Karpas-422 (cell line): ENCODE measurements at regions not wholly inside any gene's neighbourhood (a gene's known extent, or its start where the extent isn't known, plus 50 kb on each side); places are given as distances from the start of the nearest gene placed in this dataset.
"Not testable (repeated sequence)": the region's sequence is repeated elsewhere in the genome, so short reads cannot be mapped to it uniquely, and the experiment has no call there.

Source experiments
- DNase-seq: peaks from one replicate; pipeline ENCODE4 v3.0.0-alpha.2; 2015
- H2AFZ ChIP-seq: fragments of 200-600 bp; sonication (generic); 2 replicates; pipeline ENCODE4 v1.6.1; 2014; ENCODE audit warnings: antibody characterized with exemption, low read length, mixed read lengths
- H3K27ac ChIP-seq: fragments of 200-600 bp; sonication (generic); 2 replicates; pipeline ENCODE4 v1.5.1; 2014; ENCODE audit warnings: mild to moderate bottlenecking, low read length, moderate library complexity
- H3K27me3 ChIP-seq: fragments of 200-600 bp; sonication (generic); 2 replicates; pipeline ENCODE4 v1.6.1; 2014; ENCODE audit warnings: low read length, mixed read lengths
- H3K36me3 ChIP-seq: fragments of 200-600 bp; sonication (generic); 2 replicates; pipeline ENCODE4 v1.6.1; 2014; ENCODE audit warnings: low read length, mixed read lengths; ENCODE audit not compliant: insufficient read depth
- H3K4me1 ChIP-seq: fragments of 200-600 bp; sonication (generic); 2 replicates; pipeline ENCODE4 v1.6.1; 2014; ENCODE audit warnings: mild to moderate bottlenecking, low read length, mixed read lengths
- H3K4me2 ChIP-seq: fragments of 200-600 bp; sonication (generic); 2 replicates; pipeline ENCODE4 v1.6.1; 2014; ENCODE audit warnings: low read length, low read depth, mild to moderate bottlenecking; ENCODE audit not compliant: poor library complexity, severe bottlenecking
- H3K4me3 ChIP-seq: fragments of 200-600 bp; sonication (generic); 2 replicates; pipeline ENCODE4 v1.5.1; 2014; ENCODE audit warnings: mild to moderate bottlenecking, antibody characterized with exemption, low read length, mixed read lengths
- H3K79me2 ChIP-seq: fragments of 200-600 bp; sonication (generic); 2 replicates; pipeline ENCODE4 v1.6.1; 2014; ENCODE audit warnings: mild to moderate bottlenecking, low read length, mixed read lengths
- H3K9ac ChIP-seq: fragments of 200-600 bp; sonication (generic); 2 replicates; pipeline ENCODE4 v1.6.0; 2014; ENCODE audit warnings: low read length
- H3K9me2 ChIP-seq: fragments of 200-600 bp; sonication (generic), shearing (Covaris generic); replicated peaks from 2 replicates; pipeline ENCODE4 v1.6.0; 2014; ENCODE audit warnings: mild to moderate bottlenecking, low read length, moderate library complexity; ENCODE audit not compliant: insufficient read depth
- H3K9me3 ChIP-seq: fragments of 300-700, 200-600 bp; sonication (generic); 2 replicates; pipeline ENCODE4 v1.6.1; 2014; ENCODE audit warnings: low read length, mixed read lengths
- H4K20me1 ChIP-seq: fragments of 200-600 bp; sonication (generic); 2 replicates; pipeline ENCODE4 v1.6.1; 2014; ENCODE audit warnings: mild to moderate bottlenecking, antibody characterized with exemption, low read length, low read depth; ENCODE audit not compliant: insufficient read depth

- no peaks in the 10 kb centered on the region for H3K4me1 ChIP-seq
- H3K9ac ChIP-seq, result no peak overlapping the region
- H3K79me2 ChIP-seq, result no peaks in the 10 kb centered on the region
- H3K9me2 ChIP-seq, result no peaks in the 10 kb centered on the region
- no peaks in the 10 kb centered on the region for H3K27me3 ChIP-seq
- no peak overlapping the region for H3K4me3 ChIP-seq
- no peak overlapping the region for H3K27ac ChIP-seq
- no peaks in the 10 kb centered on the region for H3K9me3 ChIP-seq
- H4K20me1 ChIP-seq, result no peaks in the 10 kb centered on the region
- no peak overlapping the region for H2AFZ ChIP-seq
- DNase-seq, result no peak
- H3K4me2 ChIP-seq, result no peak overlapping the region
- no peaks in the 10 kb centered on the region for H3K36me3 ChIP-seq
Measured at GRCh38 chr3:75334299-75334698, 329.8 kb upstream of the FRG2C start.

GRCh38 chr3:75337226-75337900 lies 326.8 kb upstream of the FRG2C start:
- H3K9me2 ChIP-seq, result no peaks in the 10 kb centered on the region
- H3K27ac ChIP-seq, result no peak overlapping the region

GRCh38 chr3:75338342-75338741 lies 325.8 kb upstream of the FRG2C start:
- H3K4me2 ChIP-seq, result no peak overlapping the region
- H3K4me1 ChIP-seq, result no peaks in the 10 kb centered on the region
- H3K9me2 ChIP-seq, result no peaks in the 10 kb centered on the region
- no peak for DNase-seq
- no peaks in the 10 kb centered on the region for H4K20me1 ChIP-seq
- H3K9ac ChIP-seq, result no peak overlapping the region
- no peak overlapping the region for H3K4me3 ChIP-seq
- H3K79me2 ChIP-seq, result no peaks in the 10 kb centered on the region
- H3K27me3 ChIP-seq, result no peaks in the 10 kb centered on the region
- H3K27ac ChIP-seq, result no peak overlapping the region
- no peaks in the 10 kb centered on the region for H3K36me3 ChIP-seq
- H3K9me3 ChIP-seq, result no peaks in the 10 kb centered on the region
- H2AFZ ChIP-seq, result no peak overlapping the region

More at GRCh38 chr3:75337226-75337900, 326.8 kb upstream of the FRG2C start:
- Histone ChIP-seq H3K9ac (no peak overlapping the region), H3K27me3 (no peaks in the 10 kb centered on the region), H3K79me2 (no peaks in the 10 kb centered on the region), H2AFZ (no peak overlapping the region), H3K9me3 (no peaks in the 10 kb centered on the region), H3K4me2 (no peak overlapping the region), H3K4me1 (no peaks in the 10 kb centered on the region), H4K20me1 (no peaks in the 10 kb centered on the region), H3K4me3 (no peak overlapping the region), H3K36me3 (no peaks in the 10 kb centered on the region)
- no peak for DNase-seq

- Histone ChIP-seq H3K27me3 (no peaks in the 10 kb centered on the region), H2AFZ (no peak overlapping the region), H3K9ac (no peak overlapping the region), H3K4me2 (no peak overlapping the region), H4K20me1 (no peaks in the 10 kb centered on the region), H3K36me3 (no peaks in the 10 kb centered on the region), H3K4me1 (no peaks in the 10 kb centered on the region), H3K27ac (no peak overlapping the region), H3K79me2 (no peaks in the 10 kb centered on the region), H3K4me3 (no peak overlapping the region), H3K9me3 (no peaks in the 10 kb centered on the region), H3K9me2 (no peaks in the 10 kb centered on the region)
- DNase-seq, result peak; percentile 44
Measured at GRCh38 chr3:75341324-75342067, 322.6 kb upstream of the FRG2C start.

GRCh38 chr3:75342425-75342824 lies 321.7 kb upstream of the FRG2C start:
- no peak overlapping the region for H3K4me3 ChIP-seq
- H3K27ac ChIP-seq, result no peak overlapping the region
- no peak overlapping the region for H2AFZ ChIP-seq
- no peak for DNase-seq
- no peaks in the 10 kb centered on the region for H3K4me1 ChIP-seq
- H3K4me2 ChIP-seq, result no peak overlapping the region
- H3K9me2 ChIP-seq, result no peaks in the 10 kb centered on the region
- H4K20me1 ChIP-seq, result no peaks in the 10 kb centered on the region
- H3K36me3 ChIP-seq, result no peaks in the 10 kb centered on the region
- no peaks in the 10 kb centered on the region for H3K79me2 ChIP-seq
- H3K9ac ChIP-seq, result no peak overlapping the region
- no peaks in the 10 kb centered on the region for H3K9me3 ChIP-seq
- H3K27me3 ChIP-seq, result no peaks in the 10 kb centered on the region

- H3K4me1 ChIP-seq, DNase-seq, H3K4me2 ChIP-seq: not testable (repeated sequence)
Measured at GRCh38 chr3:75350536-75350935, 313.6 kb upstream of the FRG2C start.

GRCh38 chr3:75362086-75362784 lies 301.9 kb upstream of the FRG2C start:
- H4K20me1 ChIP-seq, H3K36me3 ChIP-seq, DNase-seq, H3K4me3 ChIP-seq, H3K79me2 ChIP-seq, H3K9me2 ChIP-seq, H3K4me1 ChIP-seq, H2AFZ ChIP-seq, H3K4me2 ChIP-seq, H3K27me3 ChIP-seq, H3K9ac ChIP-seq, H3K9me3 ChIP-seq, H3K27ac ChIP-seq: not testable (repeated sequence)

More at GRCh38 chr3:75350536-75350935, 313.6 kb upstream of the FRG2C start:
- H3K27ac ChIP-seq, H3K27me3 ChIP-seq, H3K36me3 ChIP-seq, H4K20me1 ChIP-seq, H3K9ac ChIP-seq, H2AFZ ChIP-seq, H3K4me3 ChIP-seq, H3K79me2 ChIP-seq, H3K9me3 ChIP-seq, H3K9me2 ChIP-seq: not testable (repeated sequence)

- H3K4me3 ChIP-seq, H3K36me3 ChIP-seq, H3K9me3 ChIP-seq, H2AFZ ChIP-seq, H3K27me3 ChIP-seq, H4K20me1 ChIP-seq, H3K9me2 ChIP-seq, H3K9ac ChIP-seq, H3K79me2 ChIP-seq, H3K4me2 ChIP-seq, H3K27ac ChIP-seq, DNase-seq, H3K4me1 ChIP-seq: not testable (repeated sequence)
Measured at GRCh38 chr3:75372964-75373363, 291.2 kb upstream of the FRG2C start.
